IMR-90 (cell line): ENCODE measurements at regions not wholly inside any gene's neighbourhood (a gene's known extent, or its start where the extent isn't known, plus 50 kb on each side); places are given as distances from the start of the nearest gene placed in this dataset.

Experiments
- ATAC-seq: fragments of 200-7000 bp; cut with Tn5 transposase; 2 replicates; pipeline ENCODE4 v1.9.1; 2020; ENCODE audit warnings: low read depth, mild to moderate bottlenecking, moderate library complexity
- BruUV-seq: library from RNA; stranded (reverse); fragments of 400-500 nt; replicated peaks from 2 replicates; lab custom pipeline; 2021; lab: Mats Ljungman, UMichigan
- CTCF ChIA-PET: fragments of 300-600 bp; formaldehyde crosslinking; extraction: SDS; loops from one replicate; lab custom pipeline; 2021; ENCODE audit warnings: antibody characterized with exemption; lab: Yijun Ruan, JAX
- POLR2A ChIA-PET: fragments of 300-600 bp; sonication (Branson Sonifier 250); formaldehyde crosslinking; loops from one replicate; lab custom pipeline; 2022; ENCODE audit warnings: antibody characterized with exemption; ENCODE audit not compliant: unreplicated experiment; lab: Charles Lee
- DNase-seq: peaks from one replicate; pipeline ENCODE4 v3.0.0; 2013
- H2AFZ ChIP-seq: replicated peaks from 2 replicates; pipeline ENCODE3; 2013; ENCODE audit warnings: low read length, mild to moderate bottlenecking; ENCODE audit not compliant: poor library complexity
- H2AK5ac ChIP-seq: 2 replicates; pipeline ENCODE4 v1.6.1; 2013; ENCODE audit warnings: low read depth, low read length, inconsistent platforms
- H2AK9ac ChIP-seq: replicated peaks from 2 replicates; pipeline ENCODE3; 2013; ENCODE audit warnings: mild to moderate bottlenecking, low read depth, low read length, moderate library complexity; ENCODE audit not compliant: poor library complexity
- H2BK120ac ChIP-seq: 2 replicates; pipeline ENCODE4 v1.6.1; 2013; ENCODE audit warnings: low read depth, low read length, inconsistent platforms
- H2BK15ac ChIP-seq: 3 replicates; pipeline ENCODE4 v1.6.1; 2013; ENCODE audit warnings: low read depth, low read length, inconsistent platforms
- H2BK20ac ChIP-seq: 2 replicates; pipeline ENCODE4 v1.6.1; 2013; ENCODE audit warnings: low read depth, mild to moderate bottlenecking, inconsistent platforms, low read length, moderate library complexity
- H2BK5ac ChIP-seq: 2 replicates; pipeline ENCODE4 v1.6.1; 2013; ENCODE audit warnings: mild to moderate bottlenecking, low read depth, low read length, inconsistent platforms; ENCODE audit not compliant: poor library complexity, severe bottlenecking
- H3K14ac ChIP-seq: replicated peaks from 2 replicates; pipeline ENCODE4 v1.6.1; 2013; ENCODE audit warnings: low read depth, low read length, inconsistent platforms
- H3K18ac ChIP-seq: 2 replicates; pipeline ENCODE4 v1.6.1; 2013; ENCODE audit warnings: low read depth, low read length, control low read depth
- H3K23ac ChIP-seq: 2 replicates; pipeline ENCODE4 v1.6.1; 2013; ENCODE audit warnings: low read depth, low read length, inconsistent platforms
- H3K27ac ChIP-seq: 2 replicates; pipeline ENCODE4 v1.5.1; 2013; ENCODE audit warnings: mild to moderate bottlenecking, control low read depth, low read length; ENCODE audit not compliant: insufficient read depth
- H3K27me3 ChIP-seq: 2 replicates; pipeline ENCODE4 v1.6.1; 2013; ENCODE audit warnings: low read length; ENCODE audit not compliant: control insufficient read depth, insufficient read depth
- H3K36me3 ChIP-seq: 2 replicates; pipeline ENCODE4 v1.6.1; 2013; ENCODE audit warnings: low read length, mixed read lengths; ENCODE audit not compliant: control insufficient read depth, insufficient read depth
- H3K4ac ChIP-seq: 2 replicates; pipeline ENCODE4 v1.6.1; 2013; ENCODE audit warnings: low read depth, low read length, inconsistent platforms
- H3K4me1 ChIP-seq: 2 replicates; pipeline ENCODE4 v1.6.1; 2013; ENCODE audit warnings: low read length, mixed read lengths; ENCODE audit not compliant: control insufficient read depth, insufficient read depth
- H3K4me2 ChIP-seq: 2 replicates; pipeline ENCODE4 v1.6.1; 2013; ENCODE audit warnings: low read depth, mild to moderate bottlenecking, control low read depth, low read length, moderate library complexity
- H3K4me3 ChIP-seq: 2 replicates; pipeline ENCODE4 v1.5.1; 2013; ENCODE audit warnings: low read depth, mild to moderate bottlenecking, control low read depth, low read length, moderate library complexity; ENCODE audit not compliant: insufficient read depth
- H3K56ac ChIP-seq: 2 replicates; pipeline ENCODE4 v1.6.1; 2013; ENCODE audit warnings: low read length, inconsistent platforms; ENCODE audit not compliant: insufficient read depth; ENCODE audit errors: extremely low read depth
- H3K79me1 ChIP-seq, 2 experiments: 2 replicates each; pipeline ENCODE4 v1.6.1; 2013; ENCODE audit warnings: low read length in 2 of 2, inconsistent platforms in 1 of 2, low read depth in 1 of 2
- H3K9ac ChIP-seq: 2 replicates; pipeline ENCODE4 v1.6.1; 2013; ENCODE audit warnings: low read depth, low read length, control low read depth
- H3K9me1 ChIP-seq: 2 replicates; pipeline ENCODE4 v1.6.1; 2013; ENCODE audit warnings: low read length, inconsistent platforms; ENCODE audit not compliant: insufficient read depth
- H3K9me3 ChIP-seq: 2 replicates; pipeline ENCODE4 v1.6.1; 2013; ENCODE audit warnings: low read length; ENCODE audit not compliant: control insufficient read depth, insufficient read depth
- H4K20me1 ChIP-seq: 2 replicates; pipeline ENCODE4 v1.6.1; 2013; ENCODE audit warnings: low read length, inconsistent platforms; ENCODE audit not compliant: insufficient read depth
- H4K5ac ChIP-seq: 2 replicates; pipeline ENCODE4 v1.6.1; 2013; ENCODE audit warnings: mild to moderate bottlenecking, low read depth, low read length, control low read depth
- H4K8ac ChIP-seq, 2 experiments: 2 replicates each; pipeline ENCODE4 v1.6.1; 2013; ENCODE audit warnings: low read depth in 2 of 2, low read length in 2 of 2, control low read depth in 1 of 2, inconsistent platforms in 1 of 2
- H4K91ac ChIP-seq: 2 replicates; pipeline ENCODE4 v1.6.1; 2013; ENCODE audit warnings: low read depth, low read length, inconsistent platforms; ENCODE audit not compliant: insufficient read depth
- CEBPB ChIP-seq: IDR thresholded peaks from 2 replicates; pipeline ENCODE4 v1.6.1; 2012; ENCODE audit warnings: low read depth, low read length, improper control_type of control experiment
- CHD1 ChIP-seq: IDR thresholded peaks from 2 replicates; pipeline ENCODE4 v1.6.1; 2012; ENCODE audit warnings: low read depth, low read length, improper control_type of control experiment
- MAFK ChIP-seq: IDR thresholded peaks from 2 replicates; pipeline ENCODE4 v1.6.1; 2012; ENCODE audit warnings: low read depth, low read length, improper control_type of control experiment
- MAZ ChIP-seq: IDR thresholded peaks from 2 replicates; pipeline ENCODE4 v1.6.1; 2012; ENCODE audit warnings: low read depth, mild to moderate bottlenecking, low read length, improper control_type of control experiment, moderate library complexity, borderline replicate concordance
- MXI1 ChIP-seq: IDR thresholded peaks from 2 replicates; pipeline ENCODE4 v1.6.1; 2012; ENCODE audit warnings: low read depth, mild to moderate bottlenecking, low read length, moderate library complexity, borderline replicate concordance
- NFE2L2 ChIP-seq: fragments of 150-350 bp; IDR thresholded peaks from 2 replicates; pipeline ENCODE4 v1.6.1; 2016; ENCODE audit warnings: low read depth, mild to moderate bottlenecking, low read length
- RFX5 ChIP-seq: IDR thresholded peaks from 2 replicates; pipeline ENCODE4 v1.8.0; 2012; ENCODE audit warnings: low read depth, mild to moderate bottlenecking, low read length, moderate library complexity
- SMC3 ChIP-seq: fragments of 150-350 bp; IDR thresholded peaks from 2 replicates; pipeline ENCODE4 v1.6.1; 2016; ENCODE audit warnings: low read depth, mild to moderate bottlenecking, antibody characterized with exemption, low read length, moderate library complexity
- WGBS, 2 experiments: methylation state at CpG; one replicate each; pipeline versions ENCODE4 v1.1.5 to v1.1.7; 2013; ENCODE audit warnings: missing lambda C conversion rate in 2 of 2; ENCODE audit not compliant: insufficient read length in 1 of 2; ENCODE audit errors: extremely low coverage in 2 of 2; 5-methylcytosine and 5-hydroxymethylcytosine counted together
- dilution Hi-C: fragments of 300-500 bp; cut with HindIII; formaldehyde crosslinking; loops from one replicate; pipeline ENCODE4 v1.14.3; 2018; ENCODE audit warnings: low sequenced_read_pairs; ENCODE audit not compliant: unreplicated experiment
- in situ Hi-C: fragments of 300-500 bp; cut with MboI; formaldehyde crosslinking; loops from 3 replicates; pipeline ENCODE4 v1.14.3; 2019; ENCODE audit warnings: low sequenced_read_pairs, inconsistent platforms, mixed read lengths
- intact Hi-C: fragments of 100-400 bp; cut with micrococcal nuclease; formaldehyde crosslinking; loops from 2 replicates; pipeline ENCODE4 v1.10.0; 2022

GRCh38 chr9:13759551-13759950 lies 480.1 kb upstream of the MPDZ start:
- no peak for DNase-seq
- intact Hi-C loops: loop anchor here (10.0 kb wide), 1 partner anchor 1085 kb away; no protein-coding TSS in a partner anchor
- no peak overlapping the region for H2AFZ ChIP-seq
- BruUV-seq: no TSS peak
- H4K5ac ChIP-seq: no peak overlapping the region
- H2AK9ac ChIP-seq: no peak overlapping the region
- dilution Hi-C loops: no loop called here
- H2AK5ac ChIP-seq: no peak overlapping the region
- H2BK15ac ChIP-seq: no peak overlapping the region
- no peak for TF ChIP-seq CEBPB
- no peak for TF ChIP-seq RFX5
- TF ChIP-seq SMC3: no peak
- no peak for TF ChIP-seq MAFK
- TF ChIP-seq MXI1: no peak
- TF ChIP-seq MAZ: no peak
- TF ChIP-seq CHD1: no peak
- TF ChIP-seq NFE2L2: no peak
- H3K9me3 ChIP-seq: no peaks in the 10 kb centered on the region
- H3K4me1 ChIP-seq: no peaks in the 10 kb centered on the region
- no peak overlapping the region for H3K18ac ChIP-seq
- no peak overlapping the region for H3K4ac ChIP-seq
- in situ Hi-C loops: no loop called here
- no peaks in the 10 kb centered on the region; the same call in 1 of the 2 replicates for H3K27me3 ChIP-seq
- H3K79me1 ChIP-seq: no peaks in the 10 kb centered on the region
- H3K4me2 ChIP-seq: no peak overlapping the region
- no peak overlapping the region for H2BK120ac ChIP-seq
- no peak overlapping the region for H3K56ac ChIP-seq
- ATAC-seq: no peak
- WGBS, 2 experiments: 94% methylated on average over 2 of the region's 3 CpGs; no CpG with 5 or more reads in 1 of the 2 experiments
- no peaks in the 10 kb centered on the region for H4K20me1 ChIP-seq
- CTCF ChIA-PET: no interaction called here
- H2BK20ac ChIP-seq: no peak overlapping the region
- no peak overlapping the region for H3K9ac ChIP-seq
- H3K4me3 ChIP-seq: no peak overlapping the region
- H3K23ac ChIP-seq: no peak overlapping the region
- H4K91ac ChIP-seq: no peak overlapping the region
- H3K14ac ChIP-seq: no peak overlapping the region
- H3K9me1 ChIP-seq: no peaks in the 10 kb centered on the region
- POLR2A ChIA-PET: no interaction called here
- H3K27ac ChIP-seq: no peak overlapping the region
- no peaks in the 10 kb centered on the region for H3K36me3 ChIP-seq
- no peak overlapping the region for H2BK5ac ChIP-seq
- no peak overlapping the region for H4K8ac ChIP-seq
